GM18909 (cell line): ENCODE measurements at regions not wholly inside any gene's neighbourhood (a gene's known extent, or its start where the extent isn't known, plus 50 kb on each side); places are given as distances from the start of the nearest gene placed in this dataset.

Source experiments
- ATAC-seq: cut with Tn5 transposase; IDR thresholded peaks from one replicate; pipeline ENCODE4 v1.9.1; 2021; ENCODE audit warnings: mild to moderate bottlenecking; ENCODE audit not compliant: unreplicated experiment, poor library complexity

DNA sequence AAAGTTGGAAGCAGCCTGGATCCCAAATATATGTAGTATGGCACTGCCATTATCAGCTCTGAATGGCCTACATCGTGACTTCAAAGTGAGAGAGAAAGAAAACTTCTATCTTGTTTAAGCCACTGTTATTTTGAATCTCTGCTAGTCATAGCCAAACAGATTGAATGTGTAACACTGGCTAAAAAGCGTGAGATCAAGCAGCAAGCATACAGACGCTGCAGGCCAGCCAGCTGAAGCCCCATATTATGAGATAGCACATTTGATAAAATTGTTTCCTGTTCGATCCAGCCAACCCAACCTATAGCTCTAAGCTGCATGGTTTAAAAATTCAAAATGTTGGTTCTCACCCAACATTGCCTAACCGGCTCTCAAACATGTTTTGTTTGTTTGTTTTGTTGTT lies 95.0 kb downstream of the DUSP6 start:
- ATAC-seq: no peak

GRCh38 chr12:89256060-89256459 lies 96.2 kb downstream of the DUSP6 start:
- no peak for ATAC-seq

DNA sequence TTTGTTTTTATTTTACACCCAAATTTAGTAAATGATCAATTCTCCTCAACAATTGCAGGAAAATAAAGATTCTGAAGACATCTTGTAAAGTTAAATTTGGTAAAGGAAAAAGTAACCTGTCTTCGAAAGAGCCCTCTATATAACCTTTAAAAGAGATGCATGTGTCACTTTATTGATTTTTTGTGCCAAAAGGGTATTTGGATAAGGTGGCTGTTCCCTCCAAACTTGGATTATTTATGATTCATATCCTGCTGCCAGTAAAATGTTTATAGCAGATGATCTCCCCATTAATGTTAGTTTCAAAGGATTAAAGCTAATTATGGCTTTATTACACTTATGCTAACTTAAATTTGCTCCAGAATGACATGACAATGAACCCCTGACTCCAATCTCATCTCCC lies 98.8 kb downstream of the DUSP6 start:
- ATAC-seq: no peak

DNA sequence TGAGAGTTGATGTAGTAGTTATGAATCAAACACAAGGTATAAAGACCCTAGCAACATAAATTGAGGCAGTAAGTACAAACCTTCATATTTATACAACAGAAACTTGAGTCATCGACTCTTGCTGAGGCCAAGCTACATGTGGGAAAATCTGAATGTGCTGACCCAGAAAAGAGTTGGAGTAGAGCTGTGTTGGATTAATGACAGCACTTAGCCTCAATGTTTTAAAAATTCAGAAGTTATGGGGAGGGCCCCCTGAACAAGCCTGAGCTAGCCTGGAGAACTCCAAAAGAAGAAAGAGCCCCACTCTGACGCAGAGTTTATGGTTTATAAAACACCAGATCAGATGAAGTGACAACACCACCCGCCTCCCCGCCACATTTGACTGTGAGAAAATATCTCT lies 100.0 kb downstream of the DUSP6 start:
- no peak for ATAC-seq

DNA sequence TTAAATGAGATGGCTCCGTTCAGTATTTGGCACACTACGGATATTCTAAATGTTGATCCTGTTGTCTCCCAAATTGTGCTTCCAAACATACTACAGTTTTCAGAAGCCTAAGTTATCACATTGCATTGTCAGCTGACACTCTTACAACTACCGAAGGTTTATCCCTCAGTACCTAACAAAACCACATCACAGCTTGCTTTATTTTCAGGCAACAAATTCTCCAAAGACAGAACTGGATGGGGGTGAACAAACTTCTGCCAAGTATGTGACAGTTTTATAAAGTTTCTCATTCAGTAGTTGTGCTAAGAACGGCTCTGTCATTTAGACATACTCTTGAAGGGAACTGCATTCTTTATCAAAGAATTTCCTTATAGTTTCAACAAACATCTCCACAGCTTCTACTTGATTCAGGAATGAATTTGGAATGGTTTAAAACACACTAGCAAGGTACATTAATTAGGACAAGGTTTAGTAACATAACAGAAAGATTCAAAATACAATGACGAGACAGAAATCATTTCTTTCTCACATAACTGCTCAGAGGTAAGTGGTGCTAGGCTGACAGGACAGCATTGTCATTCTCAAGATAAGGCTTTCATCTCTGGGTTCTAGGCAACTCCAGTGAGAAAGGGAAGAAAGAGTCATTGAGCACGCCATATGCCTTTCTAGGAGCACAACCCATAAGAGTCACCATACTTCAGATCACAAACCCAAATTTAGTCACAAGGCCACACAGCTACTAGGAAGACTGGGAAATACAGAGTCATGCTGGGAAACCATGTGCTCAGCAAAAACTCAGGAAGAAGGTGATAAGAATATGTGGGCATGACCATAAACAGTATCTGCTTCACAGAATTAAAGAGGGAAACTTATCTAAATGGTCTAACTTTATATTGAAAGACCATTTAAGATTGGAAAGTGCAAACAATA lies 100.7 kb downstream of the DUSP6 start:
- ATAC-seq: no peak

- ATAC-seq: no peak
Observed at GRCh38 chr12:89250636-89251035, 101.7 kb downstream of the DUSP6 start.

GRCh38 chr12:89250213-89250612 lies 102.1 kb downstream of the DUSP6 start:
- no peak for ATAC-seq

- ATAC-seq: no peak
Observed at GRCh38 chr12:89247967-89248366, 104.3 kb downstream of the DUSP6 start.

- no peak for ATAC-seq
Observed at GRCh38 chr12:89247541-89247942, 104.8 kb downstream of the DUSP6 start.

- no peak for ATAC-seq
Observed at GRCh38 chr12:89245090-89245489, 107.2 kb downstream of the DUSP6 start.

GRCh38 chr12:89244536-89244935 lies 107.8 kb downstream of the DUSP6 start:
- no peak for ATAC-seq

DNA sequence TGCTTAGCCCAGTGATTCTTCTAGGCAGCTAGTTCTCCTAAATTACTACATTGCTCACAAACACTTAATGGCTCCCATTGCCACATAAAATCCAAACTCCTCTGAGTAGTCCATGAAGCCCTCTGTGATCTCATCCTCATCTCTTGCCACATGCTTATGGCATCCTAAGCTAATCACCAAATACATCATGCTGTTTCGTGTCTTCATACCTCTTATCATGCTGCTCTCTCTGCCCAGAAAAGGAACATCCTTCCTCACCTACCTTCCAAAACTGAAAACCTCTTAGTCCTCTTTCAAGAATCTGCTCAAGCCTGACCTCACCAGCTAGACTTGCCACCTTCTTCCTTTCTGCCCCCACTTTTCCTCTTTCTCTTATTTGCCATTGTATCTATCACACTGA lies 108.5 kb downstream of the DUSP6 start:
- ATAC-seq: no peak

DNA sequence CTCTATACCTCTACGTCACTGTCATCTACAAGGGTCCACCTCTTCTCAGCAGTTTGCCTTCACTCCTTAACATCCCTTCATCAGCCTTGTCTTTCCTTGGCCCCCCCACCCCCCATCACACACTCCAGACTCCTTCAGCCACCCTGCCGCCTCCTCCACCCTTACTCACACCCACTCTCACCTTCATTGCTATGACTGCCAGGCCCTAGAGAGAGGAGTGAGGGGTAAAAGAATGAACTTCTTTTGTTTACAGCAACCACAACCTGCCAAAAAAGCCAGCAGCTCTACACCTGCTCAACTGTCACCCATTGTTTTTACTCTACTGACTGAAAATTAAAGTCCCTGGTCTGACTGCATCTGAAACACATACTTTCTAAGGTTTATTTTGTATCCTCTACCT lies 112.8 kb downstream of the DUSP6 start:
- no peak for ATAC-seq

DNA sequence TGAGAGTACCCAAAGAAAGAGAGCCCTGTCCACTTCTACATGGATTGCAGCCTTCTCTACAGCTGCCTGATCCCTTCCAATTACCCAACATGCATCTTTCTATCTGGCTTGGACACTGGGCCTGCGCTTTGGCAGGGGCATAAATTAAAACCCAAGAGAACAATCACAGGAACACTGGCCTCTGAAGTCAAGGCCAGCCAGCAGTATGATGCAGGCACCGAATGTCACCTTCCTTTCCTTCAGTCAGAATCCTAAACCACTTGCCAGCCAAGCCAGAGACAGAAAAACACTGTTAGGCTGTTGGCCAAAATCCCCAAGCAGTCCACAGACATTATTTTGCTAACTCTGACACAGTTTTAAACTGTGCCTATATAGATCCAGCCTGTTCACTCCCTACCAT lies 113.7 kb downstream of the DUSP6 start:
- ATAC-seq: no peak

DNA sequence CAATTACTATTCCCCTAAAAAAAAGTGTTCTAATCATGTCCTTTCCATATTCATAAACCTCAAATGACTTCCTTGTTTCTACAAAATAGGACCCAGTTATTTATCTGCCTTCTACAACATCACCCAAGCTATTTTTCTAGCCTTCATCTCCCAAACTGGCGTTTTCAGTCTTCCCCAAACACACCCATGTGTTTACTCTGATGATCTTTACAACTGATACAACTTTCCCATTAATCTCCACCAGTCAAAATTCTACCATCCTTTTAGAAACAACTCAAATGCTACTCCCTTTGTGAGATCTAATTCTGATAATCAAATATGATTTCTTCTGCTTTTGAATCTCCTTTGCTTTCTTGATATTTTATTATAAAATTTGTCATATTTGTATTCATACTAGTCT lies 114.5 kb downstream of the DUSP6 start:
- no peak for ATAC-seq

DNA sequence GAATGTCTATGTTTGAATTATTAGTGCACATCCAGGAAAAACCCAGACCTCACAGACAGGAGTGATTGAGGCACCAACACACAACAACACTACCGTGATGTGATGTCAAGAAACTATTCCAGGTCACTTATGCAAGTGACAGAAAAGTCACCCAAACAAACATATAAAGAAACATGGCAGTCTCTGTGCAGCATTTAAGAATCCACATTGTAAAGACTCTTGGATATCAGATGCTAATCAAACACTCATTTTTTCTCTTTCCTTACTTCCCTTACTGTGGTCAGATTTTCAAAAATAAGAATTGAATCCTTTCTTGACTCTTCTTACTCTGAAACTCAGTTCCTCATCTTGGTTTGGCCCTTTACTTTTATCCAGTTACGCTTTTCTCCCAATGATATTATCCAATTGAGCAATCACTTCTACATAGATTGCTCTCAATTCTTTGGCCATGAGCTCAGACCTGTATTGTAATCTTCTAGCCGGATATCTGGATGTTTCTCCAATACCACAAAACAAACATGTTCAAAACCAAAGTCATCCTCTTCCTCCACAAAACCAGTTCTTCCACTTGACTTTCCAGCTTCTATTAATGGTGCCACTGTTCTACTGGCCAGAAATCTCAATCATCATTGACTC lies 115.4 kb downstream of the DUSP6 start:
- ATAC-seq: no peak

GRCh38 chr12:89236237-89236636 lies 116.1 kb downstream of the DUSP6 start:
- no peak for ATAC-seq

- no peak for ATAC-seq
Observed at GRCh38 chr12:89235189-89235993, 116.9 kb downstream of the DUSP6 start.

DNA sequence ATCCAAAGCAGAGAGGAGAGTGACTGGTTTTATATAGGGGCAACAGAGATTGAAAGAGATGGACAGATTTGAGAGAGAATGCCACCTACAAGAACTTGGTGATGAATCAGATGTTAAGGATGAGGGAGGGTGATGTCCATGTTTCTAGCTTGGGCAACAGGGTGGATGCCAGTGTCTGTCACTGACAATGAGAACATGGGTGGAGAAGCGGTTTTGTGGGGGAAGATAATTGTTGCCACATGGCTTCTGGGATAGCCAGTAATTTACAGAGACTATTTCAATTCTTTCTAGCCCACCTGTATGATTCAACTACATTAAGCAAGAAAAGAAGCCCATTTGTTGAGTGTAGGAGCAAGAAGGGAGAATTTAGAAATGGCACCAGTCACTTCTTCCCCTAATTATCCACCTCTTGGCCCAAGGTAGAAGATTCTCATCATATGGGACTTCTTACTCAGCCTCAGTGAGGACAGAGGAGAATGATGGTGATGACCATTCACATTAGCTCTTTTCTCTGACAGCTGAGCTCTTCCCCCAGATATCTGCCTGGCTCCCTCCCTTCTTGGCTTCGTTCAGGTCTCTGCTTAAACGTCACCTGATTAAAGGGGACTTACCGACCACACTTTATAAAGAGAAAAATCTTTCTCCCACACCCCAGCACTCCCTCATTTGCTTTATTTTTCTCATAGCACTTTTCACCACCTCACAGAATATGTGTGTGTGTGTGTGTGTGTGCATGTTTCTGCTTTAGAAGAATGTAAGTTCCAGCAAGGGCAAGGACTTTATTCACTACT lies 117.8 kb downstream of the DUSP6 start:
- ATAC-seq: no peak

DNA sequence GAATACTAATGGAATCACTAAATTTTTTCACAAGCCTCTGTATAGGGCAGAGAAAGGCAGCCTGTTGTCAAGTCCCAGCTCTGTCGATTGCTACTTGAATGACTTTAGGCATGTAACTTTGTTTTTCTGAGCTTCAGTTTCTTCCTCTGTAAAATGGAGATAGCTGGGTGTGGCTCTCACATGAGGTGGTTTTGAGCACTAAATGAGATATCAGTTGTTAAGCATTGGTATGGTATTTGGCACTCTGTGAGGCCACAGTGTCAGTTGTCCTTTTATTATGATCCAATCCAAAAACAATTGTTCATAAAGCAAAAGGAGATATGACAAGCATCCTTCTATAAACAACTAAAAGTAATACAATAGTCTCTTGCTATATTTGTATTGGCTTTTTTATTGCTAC lies 120.6 kb downstream of the DUSP6 start:
- ATAC-seq: no peak
